GM12891 (cell line): ENCODE measurements at regions not wholly inside any gene's neighbourhood (a gene's known extent, or its start where the extent isn't known, plus 50 kb on each side); places are given as distances from the start of the nearest gene placed in this dataset.

Experiments used
- DNase-seq: peaks from one replicate; pipeline ENCODE4 v3.0.0; 2011; ENCODE audit warnings: low spot score; ENCODE audit not compliant: insufficient read length
- FAIRE-seq: peaks from 2 replicates; lab custom pipeline; 2011; peaks lifted over from hg19 to GRCh38; lab: Jason Lieb, UNC
- PAX5 ChIP-seq: IDR thresholded peaks from 2 replicates; pipeline ENCODE4 v1.6.1; 2011; ENCODE audit warnings: low read length, moderate library complexity, mild to moderate bottlenecking; ENCODE audit not compliant: insufficient read depth, severe bottlenecking
- POLR2A ChIP-seq: IDR thresholded peaks from 2 replicates; pipeline ENCODE4 v1.6.1; 2011; ENCODE audit warnings: low read depth, low read length, control low read depth
- POLR2AphosphoS5 ChIP-seq: IDR thresholded peaks from 2 replicates; pipeline ENCODE4 v1.6.1; 2011; ENCODE audit warnings: low read depth, low read length, control low read depth
- POU2F2 ChIP-seq: IDR thresholded peaks from 2 replicates; pipeline ENCODE4 v1.6.1; 2011; ENCODE audit warnings: low read depth, mild to moderate bottlenecking, control low read depth, low read length, moderate library complexity
- SPI1 ChIP-seq: IDR thresholded peaks from 2 replicates; pipeline ENCODE4 v1.6.1; 2011; ENCODE audit warnings: low read depth, low read length, control low read depth
- TAF1 ChIP-seq: IDR thresholded peaks from 2 replicates; pipeline ENCODE4 v1.6.1; 2011; ENCODE audit warnings: low read depth, low read length, control low read depth

DNA sequence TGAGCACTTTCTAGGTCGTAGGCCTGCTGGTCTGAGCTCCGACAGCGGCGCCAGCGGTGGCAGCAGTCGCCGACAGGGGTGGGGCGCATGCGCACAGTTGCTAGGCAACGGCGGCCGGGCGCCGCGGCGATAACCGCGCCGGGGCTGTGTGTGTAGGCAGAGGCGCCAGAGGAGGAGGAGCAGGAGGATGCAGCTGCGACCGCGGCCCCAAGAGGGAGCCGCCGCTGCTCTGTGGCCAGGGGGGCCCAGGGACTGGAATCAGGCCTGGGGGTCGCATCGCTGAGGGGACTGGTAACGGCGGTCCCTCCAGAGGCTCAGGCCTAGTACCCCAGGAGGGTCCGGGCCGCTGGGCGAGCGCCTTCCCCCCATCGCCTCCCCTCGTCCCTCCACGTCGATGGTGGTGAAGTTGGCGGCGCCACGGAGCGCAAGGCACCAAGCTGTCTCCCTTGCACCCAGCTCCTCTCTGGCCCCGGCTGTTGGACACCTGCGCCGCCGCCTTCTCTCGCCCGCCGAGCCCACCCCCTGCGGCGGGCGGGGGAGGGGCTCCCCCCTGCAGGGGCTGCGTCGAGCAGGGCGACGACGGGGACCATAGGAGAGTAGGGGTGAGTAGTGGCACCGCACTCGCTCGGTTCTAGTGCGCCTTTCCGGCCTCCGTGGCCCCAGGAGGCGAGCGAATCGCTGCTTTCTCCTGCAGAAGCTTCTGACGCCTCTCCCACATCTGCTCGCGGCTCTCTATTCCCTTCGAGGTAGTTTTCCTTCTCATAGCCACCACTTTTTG, 58.6 kb upstream of the ZC4H2 start, which contains the start of gene ZC3H12B:
Gene ZC3H12B, plus strand, starts transcription at position 159 of the 778 bp plus-strand sequence.
- FAIRE-seq (peak; percentile 70), DNase-seq (peak; percentile 51)
- TF ChIP-seq POLR2A (no peak), POLR2AphosphoS5 (no peak), PAX5 (no peak), TAF1 (no peak), POU2F2 (no peak), SPI1 (no peak)

DNA sequence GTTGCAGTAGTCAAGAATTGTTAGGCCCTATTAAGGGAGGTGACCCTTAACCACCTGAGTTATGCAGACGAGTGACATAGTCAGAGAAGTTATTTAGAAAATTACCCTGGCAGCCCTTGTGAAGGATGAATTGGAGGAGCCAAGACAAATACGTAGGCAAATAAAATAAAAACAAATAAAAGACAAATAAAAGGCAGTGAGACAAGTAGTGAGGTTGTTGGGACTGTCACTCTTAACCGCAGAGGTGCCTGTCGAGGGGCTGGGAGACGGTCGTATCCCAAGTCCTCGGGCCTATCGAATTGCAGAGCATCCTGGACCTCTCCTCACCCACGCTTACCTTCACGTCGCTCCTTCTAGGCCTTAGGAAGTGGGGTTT, 58.0 kb upstream of the ZC4H2 start:
- peak; percentile 1 for DNase-seq
- TF ChIP-seq PAX5, result no peak
- no peak for FAIRE-seq
